ENCODE measurements at regions not wholly inside any gene's neighbourhood (a gene's known extent, or its start where the extent isn't known, plus 50 kb on each side); places are given as distances from the start of the nearest gene placed in this dataset.

DNA sequence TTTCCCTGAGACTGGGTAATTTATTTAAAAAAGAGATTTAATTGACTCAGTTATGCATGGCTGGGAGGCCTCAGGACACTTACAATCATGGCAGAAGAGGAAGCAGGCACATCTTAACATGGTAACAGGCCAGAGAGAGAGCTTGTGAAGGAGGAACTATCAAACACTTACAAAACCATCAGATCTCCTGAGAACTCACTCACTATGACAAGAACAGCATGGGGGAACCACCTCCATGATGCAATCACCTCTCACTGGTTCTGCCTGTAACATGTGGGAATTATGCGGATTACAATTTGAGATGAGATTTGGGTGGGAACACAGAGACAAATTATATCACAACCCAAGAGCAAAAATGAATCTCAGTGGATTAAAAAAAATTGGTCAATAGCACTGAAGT is 416.0 kb upstream of the TMCO5A start:
- in situ Hi-C loops (cut with HindIII; ENCODE audit: low pct_ligation_motif_present, low sequenced_read_pairs) = no loop called here
- Histone ChIP-seq H3K27me3 (replicated peaks) (no peaks in the 10 kb centered on the region), H3K27ac (no peak overlapping the region), H3K36me3 (replicated peaks) (no peaks in the 10 kb centered on the region), H3K4me3 (ENCODE audit: low read depth, low read length) (no peak overlapping the region)
- no peak for TF ChIP-seq CTCF (IDR thresholded peaks at IDR 0.05; ENCODE audit: low read depth, low read length, missing control alignments)
- DNase-seq = no peak

GRCh38 chr15:37520026-37520425 is 414.4 kb upstream of the TMCO5A start:
- Histone ChIP-seq H3K27me3 (replicated peaks) (no peaks in the 10 kb centered on the region), H3K4me3 (ENCODE audit: low read depth, low read length) (no peak overlapping the region), H3K27ac (no peak overlapping the region), H3K36me3 (replicated peaks) (no peaks in the 10 kb centered on the region)
- DNase-seq = no peak
- no peak for TF ChIP-seq CTCF (IDR thresholded peaks at IDR 0.05; ENCODE audit: low read depth, low read length, missing control alignments)
- in situ Hi-C loops (cut with HindIII; ENCODE audit: low pct_ligation_motif_present, low sequenced_read_pairs) = no loop called here

GRCh38 chr15:37520882-37521281 is 413.6 kb upstream of the TMCO5A start:
- in situ Hi-C loops (cut with HindIII; ENCODE audit: low pct_ligation_motif_present, low sequenced_read_pairs) = no loop called here
- no peaks in the 10 kb centered on the region for H3K27me3 ChIP-seq (replicated peaks)
- no peak for DNase-seq
- no peaks in the 10 kb centered on the region for H3K36me3 ChIP-seq (replicated peaks)
- no peak overlapping the region for H3K4me3 ChIP-seq (ENCODE audit: low read depth, low read length)
- no peak for TF ChIP-seq CTCF (IDR thresholded peaks at IDR 0.05; ENCODE audit: low read depth, low read length, missing control alignments)
- no peak overlapping the region for H3K27ac ChIP-seq

DNA sequence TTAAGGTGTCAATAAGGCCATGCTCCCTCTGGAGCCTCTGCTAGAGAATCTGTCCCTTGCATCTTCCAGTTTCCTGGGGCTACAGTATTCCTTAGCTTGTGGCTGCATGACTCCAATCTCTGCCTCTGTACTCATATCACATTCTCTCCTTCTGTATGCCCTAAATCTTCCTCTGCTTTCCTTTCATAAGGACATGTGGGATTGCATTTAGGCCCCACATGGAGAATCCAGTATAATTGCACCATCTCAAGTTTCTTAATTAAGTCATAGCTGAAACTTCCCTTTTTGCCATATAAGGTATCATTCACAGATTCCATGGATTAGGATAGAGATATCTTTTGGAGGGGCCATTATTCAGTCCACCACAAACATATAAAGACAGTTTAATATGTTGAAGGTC is 409.8 kb upstream of the TMCO5A start:
- in situ Hi-C loops (cut with HindIII; ENCODE audit: low pct_ligation_motif_present, low sequenced_read_pairs) = no loop called here
- Histone ChIP-seq H3K4me3 (ENCODE audit: low read depth, low read length) (no peak overlapping the region), H3K27ac (no peak overlapping the region)

DNA sequence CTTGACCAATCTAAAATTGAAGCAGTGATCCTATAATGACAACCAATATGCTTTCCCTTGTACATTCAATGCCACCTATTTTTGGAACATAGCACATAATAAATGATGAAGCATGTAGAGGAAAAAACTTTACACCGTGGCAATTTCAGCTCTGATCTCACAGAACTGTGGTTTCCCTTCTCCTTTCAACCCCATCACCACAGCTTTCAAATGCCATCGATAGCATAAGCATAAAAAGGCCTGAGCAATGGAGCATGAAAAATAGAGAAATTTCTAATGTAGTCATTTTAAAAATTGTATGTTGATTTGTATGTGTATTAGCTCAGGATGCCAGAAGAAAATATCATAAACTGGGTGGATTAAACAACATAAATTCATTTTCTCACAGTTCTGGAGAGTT is 406.0 kb upstream of the TMCO5A start:
- Histone ChIP-seq H3K27ac (no peak overlapping the region), H3K36me3 (replicated peaks) (no peaks in the 10 kb centered on the region), H3K4me3 (ENCODE audit: low read depth, low read length) (no peak overlapping the region), H3K27me3 (replicated peaks) (no peaks in the 10 kb centered on the region)
- in situ Hi-C loops (cut with HindIII; ENCODE audit: low pct_ligation_motif_present, low sequenced_read_pairs) = no loop called here
- TF ChIP-seq CTCF (IDR thresholded peaks at IDR 0.05; ENCODE audit: low read depth, low read length, missing control alignments) = no peak
- no peak for DNase-seq

More for the DNA sequence above, 409.8 kb upstream of the TMCO5A start:
- H3K36me3 ChIP-seq (replicated peaks) = no peaks in the 10 kb centered on the region
- TF ChIP-seq CTCF (IDR thresholded peaks at IDR 0.05; ENCODE audit: low read depth, low read length, missing control alignments) = no peak
- H3K27me3 ChIP-seq (replicated peaks) = no peaks in the 10 kb centered on the region
- DNase-seq = no peak

DNA sequence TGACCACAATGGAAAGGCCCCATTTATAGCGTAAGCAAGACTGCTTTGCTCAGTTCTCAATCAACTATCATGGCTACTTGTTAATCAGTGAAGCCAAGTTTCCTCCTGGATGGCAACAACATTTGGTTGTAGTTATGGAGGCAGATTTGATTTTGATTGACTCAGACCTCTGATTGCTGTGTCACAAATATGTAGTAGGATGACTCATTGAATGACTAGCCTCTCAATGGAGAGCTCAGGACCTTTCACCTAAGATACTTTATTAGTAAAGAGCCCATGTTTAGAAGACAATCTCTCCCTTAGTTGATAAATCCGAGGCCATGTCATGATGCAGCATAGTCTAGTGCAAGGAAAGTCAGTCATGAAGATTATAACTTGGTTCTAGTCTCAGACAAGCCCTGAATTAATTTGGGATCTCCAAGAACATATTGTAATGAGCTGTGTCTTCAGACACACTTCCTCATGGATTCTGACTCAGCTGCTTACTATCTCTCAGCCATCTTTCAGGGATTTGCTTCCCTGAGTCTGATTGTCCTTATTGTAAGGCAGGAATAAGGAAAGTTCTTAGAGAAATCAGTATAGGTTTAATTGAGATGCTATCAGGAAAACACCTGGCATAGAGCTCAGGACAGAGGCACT is 397.4 kb upstream of the TMCO5A start:
- Histone ChIP-seq H3K27ac (no peak overlapping the region), H3K4me3 (ENCODE audit: low read depth, low read length) (no peak overlapping the region), H3K36me3 (replicated peaks) (no peaks in the 10 kb centered on the region), H3K27me3 (replicated peaks) (no peaks in the 10 kb centered on the region)
- in situ Hi-C loops (cut with HindIII; ENCODE audit: low pct_ligation_motif_present, low sequenced_read_pairs) = no loop called here
- no peak for TF ChIP-seq CTCF (IDR thresholded peaks at IDR 0.05; ENCODE audit: low read depth, low read length, missing control alignments)
- DNase-seq = no peak

Measured in brain microvascular endothelial cell (primary cell).